CD14-positive monocyte (primary cell): ENCODE measurements at regions not wholly inside any gene's neighbourhood (a gene's known extent, or its start where the extent isn't known, plus 50 kb on each side); places are given as distances from the start of the nearest gene placed in this dataset.

ENCODE experiments used
- DNase-seq, 3 donors: peaks; one replicate each; pipeline ENCODE4 v3.0.0-alpha.2; 2011 to 2022
- H2AFZ ChIP-seq: 2 replicates; pipeline ENCODE4 v1.6.0; 2012; ENCODE audit warnings: mild to moderate bottlenecking, low read depth, low read length, inconsistent platforms; ENCODE audit not compliant: insufficient read depth, poor library complexity, severe bottlenecking
- H3K27ac ChIP-seq, 2 donors: 1 replicate in 1 of 2; 2 replicates in 1 of 2; pipeline ENCODE4 v1.5.1; 2012 to 2013; ENCODE audit warnings: low read length in 2 of 2, control low read depth in 1 of 2, inconsistent platforms in 1 of 2, low read depth in 1 of 2, mild to moderate bottlenecking in 1 of 2
- H3K27me3 ChIP-seq, 2 donors: one replicate each; pipeline versions ENCODE4 v1.6.0 to v1.6.1; 2011 to 2013; ENCODE audit warnings: low read length in 2 of 2; ENCODE audit not compliant: control insufficient read depth in 2 of 2, insufficient read depth in 2 of 2
- H3K36me3 ChIP-seq, 2 donors: replicated peaks in 1 of 2; 1 replicate in 1 of 2; 2 replicates in 1 of 2; pipeline versions ENCODE4 v1.5.1 to v1.6.1; 2012 to 2013; ENCODE audit warnings: low read length in 2 of 2, control low read depth in 1 of 2, inconsistent platforms in 1 of 2, mild to moderate bottlenecking in 1 of 2; ENCODE audit not compliant: insufficient read depth in 2 of 2, control insufficient read depth in 1 of 2
- H3K4me1 ChIP-seq, 2 donors: 1 replicate in 1 of 2; 2 replicates in 1 of 2; pipeline versions ENCODE4 v1.5.1 to v1.6.1; 2012 to 2013; ENCODE audit warnings: low read length in 2 of 2, control low read depth in 1 of 2, inconsistent platforms in 1 of 2, mild to moderate bottlenecking in 1 of 2, moderate library complexity in 1 of 2; ENCODE audit not compliant: insufficient read depth in 2 of 2, control insufficient read depth in 1 of 2
- H3K4me2 ChIP-seq: replicated peaks from 2 replicates; pipeline ENCODE3; 2012; ENCODE audit warnings: low read length, moderate library complexity, mild to moderate bottlenecking; ENCODE audit not compliant: poor library complexity, severe bottlenecking; ENCODE audit errors: extremely low read depth
- H3K4me3 ChIP-seq, 3 experiments: fragments of 200-600 bp in 1 of 3; sonication (generic) in 1 of 3; replicated peaks in 1 of 3; 1 replicate in 2 of 3; 2 replicates in 1 of 3; pipeline ENCODE4 v1.5.1; 2011 to 2013; ENCODE audit warnings: low read length in 3 of 3, mild to moderate bottlenecking in 3 of 3, control low read depth in 2 of 3, low read depth in 2 of 3, inconsistent platforms in 1 of 3, moderate library complexity in 1 of 3
- H3K79me2 ChIP-seq: 2 replicates; pipeline ENCODE4 v1.6.0; 2012; ENCODE audit warnings: mild to moderate bottlenecking, control low read depth, inconsistent platforms, low read length, moderate library complexity; ENCODE audit not compliant: insufficient read depth
- H3K9ac ChIP-seq: 2 replicates; pipeline ENCODE4 v1.6.0; 2017; ENCODE audit warnings: low read length, mild to moderate bottlenecking; ENCODE audit not compliant: insufficient read depth, poor library complexity, severe bottlenecking
- H3K9me3 ChIP-seq, 2 donors: replicated peaks in 1 of 2; 1 replicate in 1 of 2; 2 replicates in 1 of 2; pipeline versions ENCODE4 v1.5.1 to v1.6.1; 2012 to 2013; ENCODE audit warnings: low read length in 2 of 2, control low read depth in 1 of 2; ENCODE audit not compliant: control insufficient read depth in 1 of 2, insufficient read depth in 1 of 2
- H4K20me1 ChIP-seq: 2 replicates; pipeline ENCODE4 v1.6.0; 2012; ENCODE audit warnings: mild to moderate bottlenecking, low read length, control low read depth, moderate library complexity; ENCODE audit not compliant: insufficient read depth
- H3K27ac Mint-ChIP-seq, 7 donors: one replicate each; pipeline ENCODE4 v1.8.0; 2020; ENCODE audit warnings: mild to moderate bottlenecking in 7 of 7, mixed read lengths in 7 of 7, moderate library complexity in 6 of 7, inconsistent platforms in 2 of 7
- H3K27me3 Mint-ChIP-seq, 3 donors: one replicate each; pipeline ENCODE4 v1.8.0; 2021 to 2022; ENCODE audit warnings: low read depth in 3 of 3, mild to moderate bottlenecking in 3 of 3, mixed read lengths in 3 of 3, moderate library complexity in 3 of 3, inconsistent platforms in 1 of 3
- H3K36me3 Mint-ChIP-seq, 2 donors: one replicate each; pipeline ENCODE4 v1.8.0; 2020; ENCODE audit warnings: mixed read lengths in 2 of 2, inconsistent platforms in 1 of 2, mild to moderate bottlenecking in 1 of 2
- H3K4me1 Mint-ChIP-seq: one replicate; pipeline ENCODE4 v1.8.0; 2020; ENCODE audit warnings: mild to moderate bottlenecking, mixed read lengths
- H3K4me3 Mint-ChIP-seq, 2 donors: one replicate each; pipeline ENCODE4 v1.8.0; 2020; ENCODE audit warnings: mild to moderate bottlenecking in 2 of 2, mixed read lengths in 2 of 2, moderate library complexity in 1 of 2
- H3K9me3 Mint-ChIP-seq, 7 donors: one replicate each; pipeline ENCODE4 v1.8.0; 2020 to 2022; ENCODE audit warnings: mixed read lengths in 7 of 7, mild to moderate bottlenecking in 6 of 7, moderate library complexity in 6 of 7, inconsistent platforms in 2 of 7
- WGBS: methylation state at CpG from one replicate; pipeline ENCODE4 v1.1.5; 2013; ENCODE audit warnings: missing lambda C conversion rate; ENCODE audit not compliant: insufficient coverage; 5-methylcytosine and 5-hydroxymethylcytosine counted together
- intact Hi-C, 2 donors: fragments of 100-400 bp; cut with micrococcal nuclease; formaldehyde crosslinking; loops; one replicate each; pipeline versions ENCODE4 v1.15.0 to v1.15.1; 2023
- TF ChIP-seq, protein P1 (sequence below): fragments of 200-600 bp; IDR thresholded peaks from one replicate; pipeline ENCODE4 v1.8.0; 2022; ENCODE audit warnings: antibody characterized with exemption, mild to moderate bottlenecking

DNA sequence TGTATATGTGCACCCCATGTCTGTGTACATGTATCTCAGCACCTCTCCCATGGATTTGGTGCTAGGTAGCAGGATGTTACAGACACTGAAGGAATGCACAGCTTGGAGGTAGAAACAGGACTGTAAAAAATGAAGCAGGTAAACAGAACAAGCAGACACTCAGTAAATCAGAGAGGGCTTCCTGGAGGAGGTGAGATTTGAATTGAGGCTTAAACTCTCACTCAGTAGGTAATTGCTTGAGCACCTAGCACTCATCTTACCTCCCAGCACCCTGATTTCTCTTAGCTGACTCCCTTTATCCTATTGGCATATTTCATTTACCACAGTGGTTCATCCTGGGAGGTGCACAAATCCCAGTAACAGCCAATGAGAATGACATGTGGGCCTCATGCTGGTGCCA is 537.9 kb upstream of the RAB6C start:
- Mint-ChIP-seq H3K4me3 (no peak overlapping the region), H3K4me1 (no peaks in the 10 kb centered on the region), H3K27ac (no peak overlapping the region), H3K36me3 (no peaks in the 10 kb centered on the region), H3K9me3 (peaks cover 0 to 3% (median 2%) of the 10 kb centered on the region in 7 donors), H3K27me3 (peaks cover 0 to 4% (median 3%) of the 10 kb centered on the region in 3 donors)
- H3K4me1 ChIP-seq: no peaks in the 10 kb centered on the region
- TF ChIP-seq, protein P1, sequence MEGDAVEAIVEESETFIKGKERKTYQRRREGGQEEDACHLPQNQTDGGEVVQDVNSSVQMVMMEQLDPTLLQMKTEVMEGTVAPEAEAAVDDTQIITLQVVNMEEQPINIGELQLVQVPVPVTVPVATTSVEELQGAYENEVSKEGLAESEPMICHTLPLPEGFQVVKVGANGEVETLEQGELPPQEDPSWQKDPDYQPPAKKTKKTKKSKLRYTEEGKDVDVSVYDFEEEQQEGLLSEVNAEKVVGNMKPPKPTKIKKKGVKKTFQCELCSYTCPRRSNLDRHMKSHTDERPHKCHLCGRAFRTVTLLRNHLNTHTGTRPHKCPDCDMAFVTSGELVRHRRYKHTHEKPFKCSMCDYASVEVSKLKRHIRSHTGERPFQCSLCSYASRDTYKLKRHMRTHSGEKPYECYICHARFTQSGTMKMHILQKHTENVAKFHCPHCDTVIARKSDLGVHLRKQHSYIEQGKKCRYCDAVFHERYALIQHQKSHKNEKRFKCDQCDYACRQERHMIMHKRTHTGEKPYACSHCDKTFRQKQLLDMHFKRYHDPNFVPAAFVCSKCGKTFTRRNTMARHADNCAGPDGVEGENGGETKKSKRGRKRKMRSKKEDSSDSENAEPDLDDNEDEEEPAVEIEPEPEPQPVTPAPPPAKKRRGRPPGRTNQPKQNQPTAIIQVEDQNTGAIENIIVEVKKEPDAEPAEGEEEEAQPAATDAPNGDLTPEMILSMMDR: no peak
- no peak overlapping the region for H3K4me3 ChIP-seq
- H2AFZ ChIP-seq: no peak overlapping the region
- H4K20me1 ChIP-seq: no peaks in the 10 kb centered on the region
- H3K9me3 ChIP-seq: no peaks in the 10 kb centered on the region
- H3K27me3 ChIP-seq: no peaks in the 10 kb centered on the region
- H3K27ac ChIP-seq: no peak overlapping the region
- no peak overlapping the region for H3K4me2 ChIP-seq
- intact Hi-C loops: no loop called here
- no peak for DNase-seq
- H3K9ac ChIP-seq: no peak overlapping the region
- no peaks in the 10 kb centered on the region for H3K79me2 ChIP-seq
- no peaks in the 10 kb centered on the region for H3K36me3 ChIP-seq

DNA sequence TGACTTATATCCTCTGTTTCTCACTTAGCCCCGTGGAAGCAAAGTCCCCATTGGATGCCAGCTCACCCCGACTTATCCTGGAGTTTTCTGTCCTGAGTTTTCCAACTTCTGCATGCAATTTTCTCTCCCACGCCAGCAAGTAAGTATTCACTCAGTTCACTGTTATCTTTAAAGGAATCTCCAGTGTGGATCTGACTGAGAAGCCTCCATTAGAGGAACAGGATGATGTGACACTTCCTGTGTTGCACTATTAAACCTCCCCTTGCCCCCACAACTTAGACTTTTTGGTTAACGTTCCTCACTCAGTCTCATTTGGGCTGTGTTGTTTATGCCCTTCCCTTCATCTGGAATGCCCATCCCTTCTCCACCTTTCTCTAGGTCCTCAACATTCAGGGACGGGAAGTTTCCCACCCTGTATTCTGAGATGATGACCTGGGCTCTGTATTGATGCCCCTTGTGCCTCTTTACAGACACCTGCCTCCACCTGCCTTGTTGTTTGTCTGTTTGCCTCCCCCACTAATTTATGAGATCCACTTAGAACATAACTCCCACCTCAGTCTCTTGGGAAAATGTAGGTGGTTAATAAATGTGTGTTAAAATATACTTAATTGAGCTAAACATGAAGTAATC is 536.1 kb upstream of the RAB6C start:
- Histone ChIP-seq H2AFZ (no peak overlapping the region), H3K27me3 (no peaks in the 10 kb centered on the region), H3K4me2 (no peak overlapping the region), H3K9ac (no peak overlapping the region), H3K36me3 (no peaks in the 10 kb centered on the region), H3K4me1 (no peaks in the 10 kb centered on the region), H3K4me3 (no peak overlapping the region), H3K27ac (no peak overlapping the region), H4K20me1 (no peaks in the 10 kb centered on the region), H3K9me3 (no peaks in the 10 kb centered on the region), H3K79me2 (no peaks in the 10 kb centered on the region)
- 67% methylated on average over 2 of the region's 5 CpGs for WGBS
- intact Hi-C loops: no loop called here
- Mint-ChIP-seq H3K27ac (peak overlapping the region in 1 of 7 donors; percentile 1), H3K27me3 (peaks cover 0 to 3% (median 2%) of the 10 kb centered on the region in 3 donors), H3K36me3 (no peaks in the 10 kb centered on the region), H3K4me1 (no peaks in the 10 kb centered on the region), H3K9me3 (peaks cover 0 to 3% (median 2%) of the 10 kb centered on the region in 7 donors), H3K4me3 (no peak overlapping the region)
- DNase-seq: no peak
- TF ChIP-seq, protein P1: no peak
